Hypothalamus (tissue), 51 donors: ENCODE measurements at regions not wholly inside any gene's neighbourhood (a gene's known extent, or its start where the extent isn't known, plus 50 kb on each side); places are given as distances from the start of the nearest gene placed in this dataset.
"Not testable (repeated sequence)": the region's sequence is repeated elsewhere in the genome, so short reads cannot be mapped to it uniquely, and the experiment has no call there.

Experiments used
- DNase-seq, 51 donors: peaks; one replicate each; lab custom pipeline; 2025; lab: John Stamatoyannopoulos, UW

DNA sequence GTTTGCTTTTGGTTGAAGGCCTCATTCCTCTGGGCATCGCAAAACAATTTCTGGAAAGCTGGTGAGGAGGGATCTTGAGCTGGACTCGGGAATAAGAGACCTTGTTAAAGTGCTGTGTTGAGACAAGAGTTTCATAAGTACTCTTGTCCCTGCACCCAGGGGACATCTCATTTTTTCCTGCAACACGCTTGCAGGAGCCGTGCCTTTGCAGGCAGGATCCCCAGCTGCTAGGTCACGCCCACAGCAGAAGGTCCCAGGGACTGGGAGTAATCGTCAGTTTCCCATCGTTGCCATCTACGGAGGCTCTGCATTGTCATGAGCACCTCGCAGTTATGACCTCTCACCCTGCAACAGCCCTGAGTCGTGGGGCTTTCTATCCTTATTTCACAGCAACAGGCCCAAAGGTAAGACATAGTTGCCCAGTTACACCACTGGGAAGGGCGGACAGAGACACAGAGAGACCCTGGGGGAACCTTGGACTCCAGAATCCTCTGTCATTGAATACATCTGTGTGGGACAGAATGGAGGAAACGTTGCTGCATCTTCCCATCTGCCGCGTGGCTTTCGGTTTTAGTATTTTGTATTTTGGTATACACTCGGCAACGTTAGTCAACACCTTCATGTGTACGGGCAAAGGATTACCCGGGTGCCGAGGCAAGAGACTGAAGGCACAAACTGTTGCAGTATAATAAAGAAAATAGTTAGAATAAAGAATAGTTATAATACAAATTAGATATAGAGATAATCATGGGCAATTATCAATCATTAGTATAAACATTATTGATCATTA is 60.4 kb upstream of the DMRTB1 start:
- DNase-seq, result no peak

- not testable (repeated sequence) for DNase-seq
These were observed 59.6 kb upstream of the DMRTB1 start for GRCh38 chr1:53399370-53400133.

- DNase-seq, result no peak
These were observed 58.2 kb upstream of the DMRTB1 start for GRCh38 chr1:53400761-53401674.

- DNase-seq, result no peak
These were observed 57.1 kb upstream of the DMRTB1 start for GRCh38 chr1:53401813-53402745.

- DNase-seq, result no peak
These were observed 56.1 kb upstream of the DMRTB1 start for GRCh38 chr1:53402891-53403655.

DNA sequence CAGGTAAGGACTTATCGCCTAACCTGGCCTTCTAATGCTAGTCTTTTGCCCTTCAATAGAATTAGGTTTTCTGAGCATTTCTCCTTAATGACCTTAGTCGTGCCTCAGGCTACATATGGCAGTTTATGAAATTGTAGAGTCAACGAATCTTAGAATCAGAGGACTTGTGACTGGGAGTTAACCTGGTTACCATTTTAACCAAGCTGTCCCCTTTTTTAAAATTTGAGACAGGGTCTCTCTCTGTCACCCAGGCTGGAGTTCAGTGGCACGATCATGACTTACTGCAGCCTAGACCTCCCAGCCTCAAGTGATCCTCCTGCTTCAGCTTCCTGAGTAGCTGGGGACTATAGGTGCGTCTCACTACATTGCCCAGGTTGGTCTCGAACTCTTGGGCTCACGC is 53.5 kb upstream of the DMRTB1 start:
- no peak for DNase-seq

DNA sequence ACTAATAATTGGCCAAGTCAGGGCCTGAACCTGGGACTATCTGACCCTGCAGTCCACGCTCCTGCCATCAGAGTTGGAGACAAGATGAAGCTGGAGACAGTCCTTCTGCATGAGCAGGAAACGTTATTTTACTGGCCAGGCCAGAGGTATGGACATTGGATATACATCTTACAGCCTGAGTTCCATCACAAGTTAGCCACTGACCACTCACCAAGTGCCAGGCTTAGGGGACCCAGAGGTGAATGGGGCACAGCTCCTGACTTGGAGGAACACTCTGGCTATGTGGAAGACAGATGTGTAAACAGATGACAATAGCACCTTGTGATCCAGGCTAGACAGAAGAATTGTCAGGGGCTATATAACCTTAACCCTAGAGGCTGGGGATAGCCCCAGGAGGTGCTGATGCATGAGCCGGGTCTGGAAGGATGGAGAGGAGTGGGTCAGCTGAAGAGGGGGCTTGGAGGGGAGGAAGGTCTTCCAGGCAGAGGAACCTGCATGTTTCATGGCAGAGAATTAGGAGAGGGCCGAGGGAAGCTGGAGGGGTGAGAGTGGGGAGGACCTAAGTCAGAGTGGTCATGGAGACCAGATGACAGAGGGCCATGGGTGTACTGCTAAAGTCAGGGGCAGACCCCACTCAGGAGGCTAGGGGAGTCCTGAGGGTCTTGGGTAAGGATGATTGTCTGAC is 52.5 kb upstream of the DMRTB1 start:
- DNase-seq, result no peak

GRCh38 chr1:53408013-53408754 is 51.0 kb upstream of the DMRTB1 start:
- DNase-seq, result no peak

- DNase-seq, result no peak
These were observed 50.5 kb upstream of the DMRTB1 start for GRCh38 chr1:53408755-53409129.

GRCh38 chr1:53409233-53409632 is 50.0 kb upstream of the DMRTB1 start:
- no peak for DNase-seq
